HEK293 (cell line): ENCODE measurements at regions not wholly inside any gene's neighbourhood (a gene's known extent, or its start where the extent isn't known, plus 50 kb on each side); places are given as distances from the start of the nearest gene placed in this dataset.

Source experiments
- CTCF ChIA-PET: fragments of 350-600 bp; formaldehyde crosslinking; extraction: SDS; loops from one replicate; lab custom pipeline; 2021; ENCODE audit warnings: antibody characterized with exemption; lab: Yijun Ruan, JAX
- POLR2A ChIA-PET: fragments of 300-600 bp; formaldehyde crosslinking; extraction: SDS; loops from one replicate; lab custom pipeline; 2020; ENCODE audit warnings: antibody characterized with exemption, inconsistent platforms; lab: Yijun Ruan, JAX
- H3K27ac ChIP-seq: fragments of 200-500 bp; sonication (Bioruptor generic); 2 replicates; pipeline ENCODE4 v1.5.1; 2014; ENCODE audit warnings: low read depth, low read length, control low read depth, inconsistent platforms; ENCODE audit errors: extremely low read depth
- H3K36me3 ChIP-seq, 2 experiments: fragments of 200-500 bp in 1 of 2; sonication (Bioruptor generic) in 1 of 2; 1 replicate in 1 of 2; 2 replicates in 1 of 2; pipeline ENCODE4 v1.5.1; 2014 to 2017; ENCODE audit warnings: inconsistent platforms in 2 of 2, low read length in 2 of 2; ENCODE audit not compliant: control insufficient read depth in 2 of 2, insufficient read depth in 1 of 2
- H3K4me1 ChIP-seq: fragments of 200-500 bp; sonication (Bioruptor generic); 2 replicates; pipeline ENCODE4 v1.5.1; 2014; ENCODE audit warnings: mild to moderate bottlenecking, low read length, inconsistent platforms; ENCODE audit not compliant: control insufficient read depth, insufficient read depth
- H3K4me3 ChIP-seq: 2 replicates; pipeline ENCODE4 v1.5.1; 2011; ENCODE audit warnings: low read depth, mild to moderate bottlenecking, control low read depth, low read length, moderate library complexity
- H3K9me3 ChIP-seq: fragments of 200-500 bp; sonication (Bioruptor generic); 2 replicates; pipeline ENCODE4 v1.5.1; 2014; ENCODE audit warnings: low read depth, low read length, inconsistent platforms; ENCODE audit not compliant: control insufficient read depth, insufficient read depth
- ATF2 ChIP-seq: fragments of 450-650 bp; formaldehyde crosslinking; IDR thresholded peaks from 2 replicates; pipeline ENCODE4 v1.5.1; 2016; ENCODE audit warnings: missing biosample characterization, missing genetic modification characterization, low read depth
- GLI2 ChIP-seq: fragments of 450-650 bp; formaldehyde crosslinking; IDR thresholded peaks from 2 replicates; pipeline ENCODE4; 2017; ENCODE audit warnings: missing biosample characterization, missing genetic modification characterization, low read depth, borderline replicate concordance
- GLIS2 ChIP-seq: fragments of 450-650 bp; formaldehyde crosslinking; IDR thresholded peaks from 2 replicates; pipeline ENCODE4 v1.5.1; 2016; ENCODE audit warnings: missing biosample characterization, missing genetic modification characterization
- MZF1 ChIP-seq: fragments of 450-650 bp; formaldehyde crosslinking; IDR thresholded peaks from 2 replicates; pipeline ENCODE4 v1.5.1; 2017; ENCODE audit warnings: missing biosample characterization, missing genetic modification characterization, borderline replicate concordance
- RBAK ChIP-seq: fragments of 450-650 bp; formaldehyde crosslinking; IDR thresholded peaks from 2 replicates; pipeline ENCODE4 v1.5.1; 2016; ENCODE audit warnings: missing biosample characterization, missing genetic modification characterization
- SALL2 ChIP-seq: fragments of 450-650 bp; formaldehyde crosslinking; IDR thresholded peaks from 2 replicates; pipeline ENCODE4 v1.5.0; 2017; ENCODE audit warnings: missing biosample characterization, mild to moderate bottlenecking, missing genetic modification characterization, borderline replicate concordance
- YY1 ChIP-seq: fragments of 450-650 bp; formaldehyde crosslinking; IDR thresholded peaks from 2 replicates; pipeline ENCODE4 v1.5.1; 2018; ENCODE audit warnings: missing biosample characterization, missing genetic modification characterization
- ZFHX2 ChIP-seq: fragments of 450-650 bp; formaldehyde crosslinking; conservative IDR thresholded peaks from 2 replicates; pipeline ENCODE4 v1.5.1; 2016; ENCODE audit warnings: missing biosample characterization, missing genetic modification characterization
- ZNF184 ChIP-seq: fragments of 450-650 bp; IDR thresholded peaks from 2 replicates; pipeline ENCODE4 v1.5.1; 2018; ENCODE audit warnings: missing biosample characterization, mild to moderate bottlenecking, missing genetic modification characterization
- ZNF211 ChIP-seq: fragments of 450-650 bp; formaldehyde crosslinking; IDR thresholded peaks from 2 replicates; pipeline ENCODE4 v1.5.1; 2016; ENCODE audit warnings: low read depth, missing biosample characterization, missing genetic modification characterization
- ZNF223 ChIP-seq: fragments of 450-650 bp; formaldehyde crosslinking; IDR thresholded peaks from 2 replicates; pipeline ENCODE4 v1.5.1; 2016; ENCODE audit warnings: missing biosample characterization, missing genetic modification characterization
- ZNF292 ChIP-seq: fragments of 450-650 bp; formaldehyde crosslinking; IDR thresholded peaks from 2 replicates; pipeline ENCODE4 v1.5.1; 2016; ENCODE audit warnings: low read depth, missing biosample characterization, missing genetic modification characterization, borderline replicate concordance
- ZNF335 ChIP-seq: fragments of 450-650 bp; formaldehyde crosslinking; conservative IDR thresholded peaks from 2 replicates; pipeline ENCODE4 v1.5.1; 2016; ENCODE audit warnings: missing biosample characterization, missing genetic modification characterization
- ZNF398 ChIP-seq: fragments of 450-650 bp; formaldehyde crosslinking; IDR thresholded peaks from 2 replicates; pipeline ENCODE4 v1.5.1; 2017; ENCODE audit warnings: missing biosample characterization, missing genetic modification characterization
- ZNF449 ChIP-seq: fragments of 450-650 bp; formaldehyde crosslinking; IDR thresholded peaks from 2 replicates; pipeline ENCODE4 v1.5.1; 2017; ENCODE audit warnings: missing biosample characterization, mild to moderate bottlenecking, missing genetic modification characterization, moderate library complexity
- ZNF48 ChIP-seq: fragments of 450-650 bp; formaldehyde crosslinking; IDR thresholded peaks from 2 replicates; pipeline ENCODE4 v1.5.1; 2016; ENCODE audit warnings: missing biosample characterization, missing genetic modification characterization
- ZNF585B ChIP-seq: fragments of 450-650 bp; formaldehyde crosslinking; IDR thresholded peaks from 2 replicates; pipeline ENCODE4 v1.5.1; 2016; ENCODE audit warnings: missing biosample characterization, missing genetic modification characterization
- ZNF670 ChIP-seq: fragments of 450-650 bp; formaldehyde crosslinking; IDR thresholded peaks from 2 replicates; pipeline ENCODE4 v1.5.1; 2016; ENCODE audit warnings: missing biosample characterization, missing genetic modification characterization, low read depth
- ZNF768 ChIP-seq: fragments of 450-650 bp; formaldehyde crosslinking; IDR thresholded peaks from 2 replicates; pipeline ENCODE4 v1.5.1; 2018; ENCODE audit warnings: missing biosample characterization, mild to moderate bottlenecking, missing genetic modification characterization
- TF ChIP-seq, protein P1 (sequence below): fragments of 450-650 bp; formaldehyde crosslinking; IDR thresholded peaks from 2 replicates; pipeline ENCODE4 v1.5.1; 2017; ENCODE audit warnings: missing biosample characterization, missing genetic modification characterization
- TF ChIP-seq, protein P2 (sequence below): fragments of 450-650 bp; formaldehyde crosslinking; IDR thresholded peaks from 2 replicates; pipeline ENCODE4 v1.5.1; 2016; ENCODE audit warnings: missing biosample characterization, missing genetic modification characterization
- TF ChIP-seq, protein P3 (sequence below): fragments of 450-650 bp; formaldehyde crosslinking; IDR thresholded peaks from 2 replicates; pipeline ENCODE4 v1.5.1; 2016; ENCODE audit warnings: missing biosample characterization, missing genetic modification characterization

- CTCF ChIA-PET = interaction anchor here (0.6 kb wide), 1 partner anchor 190 kb away, joined by 4 read pairs; no protein-coding TSS in a partner anchor
These were observed 279.2 kb upstream of the P2RY1 start for GRCh38 chr3:152555666-152556291.

DNA sequence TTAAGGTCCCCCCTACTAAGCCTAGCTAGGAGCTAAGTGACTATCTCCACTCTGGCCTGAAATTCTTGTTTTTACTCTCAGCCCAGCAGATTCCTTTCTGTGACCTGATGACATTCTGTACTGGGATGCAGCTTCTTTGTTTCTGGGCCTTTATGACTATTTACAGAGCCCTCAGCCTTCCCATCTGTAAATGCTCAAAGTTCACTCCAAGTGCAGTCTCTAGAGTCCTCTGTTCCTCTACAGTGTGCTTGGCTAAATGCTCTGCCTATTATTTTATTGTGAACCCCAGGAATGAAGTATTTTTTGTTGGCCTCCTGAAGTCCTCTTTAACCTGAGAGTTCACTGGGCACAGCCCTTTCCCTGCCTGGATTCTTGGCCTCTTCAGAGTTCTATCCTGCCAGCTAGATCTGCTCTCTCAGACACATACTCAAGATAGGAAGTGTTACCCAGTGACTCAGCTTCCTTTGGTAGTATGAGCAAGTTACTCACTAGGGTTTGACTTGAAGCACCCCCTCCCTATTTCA is 278.1 kb upstream of the P2RY1 start:
- CTCF ChIA-PET = interaction anchor here (0.6 kb wide), 1 partner anchor 189 kb away, joined by 4 read pairs; no protein-coding TSS in a partner anchor
- Histone ChIP-seq H3K4me1 (no peaks in the 10 kb centered on the region), H3K9me3 (no peaks in the 10 kb centered on the region), H3K4me3 (no peak overlapping the region), H3K27ac (no peak overlapping the region), H3K36me3 (no peaks in the 10 kb centered on the region)
- POLR2A ChIA-PET = no interaction called here
- TF ChIP-seq ATF2 (tag by site-specific recombination) (no peak), ZNF211 (no peak), SALL2 (no peak), GLIS2 (no peak), ZNF223 (tag by site-specific recombination) (no peak), YY1 (tag by site-specific recombination) (no peak), ZNF449 (tag by site-specific recombination) (no peak), GLI2 (no peak)

More at GRCh38 chr3:152555666-152556291, 279.2 kb upstream of the P2RY1 start:
- Histone ChIP-seq H3K4me1 (no peaks in the 10 kb centered on the region), H3K9me3 (no peaks in the 10 kb centered on the region), H3K27ac (no peak overlapping the region), H3K36me3 (no peaks in the 10 kb centered on the region), H3K4me3 (no peak overlapping the region)
- POLR2A ChIA-PET = no interaction called here
- TF ChIP-seq ZNF398 (tag by site-specific recombination) (no peak), RBAK (tag by site-specific recombination) (no peak), MZF1 (no peak), ZNF768 (tag by site-specific recombination) (no peak), ZNF184 (tag by site-specific recombination) (no peak), ZNF670 (tag by site-specific recombination) (no peak), ZNF335 (no peak), ZNF585B (tag by site-specific recombination) (no peak), GLI2 (no peak), ZNF48 (no peak), ZFHX2 (tag by site-specific recombination) (no peak), ZNF292 (tag by site-specific recombination) (no peak)
- TF ChIP-seq, protein P1, sequence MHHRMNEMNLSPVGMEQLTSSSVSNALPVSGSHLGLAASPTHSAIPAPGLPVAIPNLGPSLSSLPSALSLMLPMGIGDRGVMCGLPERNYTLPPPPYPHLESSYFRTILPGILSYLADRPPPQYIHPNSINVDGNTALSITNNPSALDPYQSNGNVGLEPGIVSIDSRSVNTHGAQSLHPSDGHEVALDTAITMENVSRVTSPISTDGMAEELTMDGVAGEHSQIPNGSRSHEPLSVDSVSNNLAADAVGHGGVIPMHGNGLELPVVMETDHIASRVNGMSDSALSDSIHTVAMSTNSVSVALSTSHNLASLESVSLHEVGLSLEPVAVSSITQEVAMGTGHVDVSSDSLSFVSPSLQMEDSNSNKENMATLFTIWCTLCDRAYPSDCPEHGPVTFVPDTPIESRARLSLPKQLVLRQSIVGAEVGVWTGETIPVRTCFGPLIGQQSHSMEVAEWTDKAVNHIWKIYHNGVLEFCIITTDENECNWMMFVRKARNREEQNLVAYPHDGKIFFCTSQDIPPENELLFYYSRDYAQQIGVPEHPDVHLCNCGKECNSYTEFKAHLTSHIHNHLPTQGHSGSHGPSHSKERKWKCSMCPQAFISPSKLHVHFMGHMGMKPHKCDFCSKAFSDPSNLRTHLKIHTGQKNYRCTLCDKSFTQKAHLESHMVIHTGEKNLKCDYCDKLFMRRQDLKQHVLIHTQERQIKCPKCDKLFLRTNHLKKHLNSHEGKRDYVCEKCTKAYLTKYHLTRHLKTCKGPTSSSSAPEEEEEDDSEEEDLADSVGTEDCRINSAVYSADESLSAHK (tag by site-specific recombination) = no peak
- TF ChIP-seq, protein P2, sequence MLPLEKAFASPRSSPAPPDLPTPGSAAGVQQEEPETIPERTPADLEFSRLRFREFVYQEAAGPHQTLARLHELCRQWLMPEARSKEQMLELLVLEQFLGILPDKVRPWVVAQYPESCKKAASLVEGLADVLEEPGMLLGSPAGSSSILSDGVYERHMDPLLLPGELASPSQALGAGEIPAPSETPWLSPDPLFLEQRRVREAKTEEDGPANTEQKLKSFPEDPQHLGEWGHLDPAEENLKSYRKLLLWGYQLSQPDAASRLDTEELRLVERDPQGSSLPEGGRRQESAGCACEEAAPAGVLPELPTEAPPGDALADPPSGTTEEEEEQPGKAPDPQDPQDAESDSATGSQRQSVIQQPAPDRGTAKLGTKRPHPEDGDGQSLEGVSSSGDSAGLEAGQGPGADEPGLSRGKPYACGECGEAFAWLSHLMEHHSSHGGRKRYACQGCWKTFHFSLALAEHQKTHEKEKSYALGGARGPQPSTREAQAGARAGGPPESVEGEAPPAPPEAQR (tag by site-specific recombination) = no peak
- TF ChIP-seq, protein P3, sequence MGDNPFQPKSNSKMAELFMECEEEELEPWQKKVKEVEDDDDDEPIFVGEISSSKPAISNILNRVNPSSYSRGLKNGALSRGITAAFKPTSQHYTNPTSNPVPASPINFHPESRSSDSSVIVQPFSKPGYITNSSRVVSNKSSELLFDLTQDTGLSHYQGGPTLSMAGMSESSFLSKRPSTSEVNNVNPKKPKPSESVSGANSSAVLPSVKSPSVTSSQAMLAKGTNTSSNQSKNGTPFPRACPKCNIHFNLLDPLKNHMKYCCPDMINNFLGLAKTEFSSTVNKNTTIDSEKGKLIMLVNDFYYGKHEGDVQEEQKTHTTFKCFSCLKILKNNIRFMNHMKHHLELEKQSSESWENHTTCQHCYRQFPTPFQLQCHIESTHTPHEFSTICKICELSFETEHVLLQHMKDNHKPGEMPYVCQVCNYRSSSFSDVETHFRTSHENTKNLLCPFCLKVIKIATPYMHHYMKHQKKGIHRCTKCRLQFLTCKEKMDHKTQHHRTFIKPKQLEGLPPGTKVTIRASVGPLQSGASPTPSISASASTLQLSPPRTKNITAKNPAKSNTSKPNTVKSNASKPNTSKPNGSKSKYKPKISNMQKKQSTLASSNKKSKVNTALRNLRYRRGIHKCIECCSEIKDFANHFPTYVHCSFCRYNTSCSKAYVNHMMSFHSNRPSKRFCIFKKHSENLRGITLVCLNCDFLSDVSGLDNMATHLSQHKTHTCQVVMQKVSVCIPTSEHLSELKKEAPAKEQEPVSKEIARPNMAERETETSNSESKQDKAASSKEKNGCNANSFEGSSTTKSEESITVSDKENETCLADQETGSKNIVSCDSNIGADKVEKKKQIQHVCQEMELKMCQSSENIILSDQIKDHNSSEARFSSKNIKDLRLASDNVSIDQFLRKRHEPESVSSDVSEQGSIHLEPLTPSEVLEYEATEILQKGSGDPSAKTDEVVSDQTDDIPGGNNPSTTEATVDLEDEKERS (tag by site-specific recombination) = no peak
